ENCODE measurements at regions not wholly inside any gene's neighbourhood (a gene's known extent, or its start where the extent isn't known, plus 50 kb on each side); places are given as distances from the start of the nearest gene placed in this dataset.

DNA sequence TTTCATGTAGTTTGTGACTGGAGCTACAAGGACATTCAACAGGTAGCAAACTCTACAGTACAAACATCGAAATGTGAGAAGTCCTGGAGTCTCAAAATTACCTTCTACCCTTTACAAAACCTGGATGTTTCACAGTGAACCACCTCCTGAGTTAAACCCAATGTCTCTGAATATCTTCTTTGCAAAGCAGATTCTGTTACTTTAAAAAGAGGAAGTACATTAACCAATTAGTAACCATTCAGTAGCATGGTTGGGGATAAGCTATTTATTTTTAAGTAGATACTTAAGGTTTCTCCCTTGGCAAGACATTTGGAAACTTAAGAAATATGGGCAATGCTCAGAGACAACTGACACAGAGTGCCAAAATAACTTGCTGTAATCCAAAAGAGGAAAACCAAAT, 371.9 kb upstream of the NWD2 start:
- H3K4me1 Mint-ChIP-seq (ENCODE audit: unreplicated experiment): no peaks in the 10 kb centered on the region
- no peak for DNase-seq (ENCODE audit: low spot score)
- no peaks in the 10 kb centered on the region for H3K27me3 Mint-ChIP-seq (ENCODE audit: unreplicated experiment)
- H3K4me3 Mint-ChIP-seq (ENCODE audit: unreplicated experiment): no peak overlapping the region
- no peaks in the 10 kb centered on the region for H3K36me3 Mint-ChIP-seq (ENCODE audit: low read depth, unreplicated experiment)
- TF ChIP-seq, protein P1, sequence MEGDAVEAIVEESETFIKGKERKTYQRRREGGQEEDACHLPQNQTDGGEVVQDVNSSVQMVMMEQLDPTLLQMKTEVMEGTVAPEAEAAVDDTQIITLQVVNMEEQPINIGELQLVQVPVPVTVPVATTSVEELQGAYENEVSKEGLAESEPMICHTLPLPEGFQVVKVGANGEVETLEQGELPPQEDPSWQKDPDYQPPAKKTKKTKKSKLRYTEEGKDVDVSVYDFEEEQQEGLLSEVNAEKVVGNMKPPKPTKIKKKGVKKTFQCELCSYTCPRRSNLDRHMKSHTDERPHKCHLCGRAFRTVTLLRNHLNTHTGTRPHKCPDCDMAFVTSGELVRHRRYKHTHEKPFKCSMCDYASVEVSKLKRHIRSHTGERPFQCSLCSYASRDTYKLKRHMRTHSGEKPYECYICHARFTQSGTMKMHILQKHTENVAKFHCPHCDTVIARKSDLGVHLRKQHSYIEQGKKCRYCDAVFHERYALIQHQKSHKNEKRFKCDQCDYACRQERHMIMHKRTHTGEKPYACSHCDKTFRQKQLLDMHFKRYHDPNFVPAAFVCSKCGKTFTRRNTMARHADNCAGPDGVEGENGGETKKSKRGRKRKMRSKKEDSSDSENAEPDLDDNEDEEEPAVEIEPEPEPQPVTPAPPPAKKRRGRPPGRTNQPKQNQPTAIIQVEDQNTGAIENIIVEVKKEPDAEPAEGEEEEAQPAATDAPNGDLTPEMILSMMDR (IDR thresholded peaks at IDR 0.05; ENCODE audit: unreplicated experiment): no peak
- no peak overlapping the region for H3K27ac Mint-ChIP-seq (ENCODE audit: unreplicated experiment)
- no peaks in the 10 kb centered on the region for H3K9me3 Mint-ChIP-seq (ENCODE audit: unreplicated experiment)

DNA sequence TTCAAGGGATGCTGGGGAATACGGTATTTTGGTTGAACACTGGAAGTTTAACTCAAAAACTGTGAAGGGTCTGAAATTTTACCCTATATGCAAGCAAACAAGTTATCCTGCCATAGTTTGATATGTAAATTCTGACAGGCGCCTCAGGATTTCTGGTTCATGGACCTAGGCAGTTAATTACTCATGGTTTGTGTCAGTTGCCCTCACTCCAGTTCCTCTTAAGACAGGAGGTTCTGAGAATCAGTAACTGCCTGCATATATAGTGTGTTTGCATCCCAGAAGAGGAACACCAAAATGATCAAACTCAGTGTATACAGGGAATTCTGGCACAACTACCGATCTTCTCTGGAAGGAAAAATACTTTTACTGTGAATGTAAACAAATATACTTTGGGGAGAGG, 360.4 kb upstream of the NWD2 start:
- no peak overlapping the region for H3K4me3 Mint-ChIP-seq (ENCODE audit: unreplicated experiment)
- H3K36me3 Mint-ChIP-seq (ENCODE audit: low read depth, unreplicated experiment): no peaks in the 10 kb centered on the region
- no peaks in the 10 kb centered on the region for H3K9me3 Mint-ChIP-seq (ENCODE audit: unreplicated experiment)
- TF ChIP-seq, protein P1 (IDR thresholded peaks at IDR 0.05; ENCODE audit: unreplicated experiment): no peak
- H3K27ac Mint-ChIP-seq (ENCODE audit: unreplicated experiment): no peak overlapping the region
- DNase-seq (ENCODE audit: low spot score): no peak
- no peaks in the 10 kb centered on the region for H3K27me3 Mint-ChIP-seq (ENCODE audit: unreplicated experiment)
- no peaks in the 10 kb centered on the region for H3K4me1 Mint-ChIP-seq (ENCODE audit: unreplicated experiment)

GRCh38 chr4:36891971-36892370, 352.6 kb upstream of the NWD2 start:
- TF ChIP-seq, protein P1 (IDR thresholded peaks at IDR 0.05; ENCODE audit: unreplicated experiment): no peak
- no peaks in the 10 kb centered on the region for H3K27me3 Mint-ChIP-seq (ENCODE audit: unreplicated experiment)
- no peaks in the 10 kb centered on the region for H3K36me3 Mint-ChIP-seq (ENCODE audit: low read depth, unreplicated experiment)
- no peak overlapping the region for H3K27ac Mint-ChIP-seq (ENCODE audit: unreplicated experiment)
- no peaks in the 10 kb centered on the region for H3K4me1 Mint-ChIP-seq (ENCODE audit: unreplicated experiment)
- H3K9me3 Mint-ChIP-seq (ENCODE audit: unreplicated experiment): no peaks in the 10 kb centered on the region
- DNase-seq (ENCODE audit: low spot score): no peak
- no peak overlapping the region for H3K4me3 Mint-ChIP-seq (ENCODE audit: unreplicated experiment)

GRCh38 chr4:36900446-36900987, 344.0 kb upstream of the NWD2 start:
- Mint-ChIP-seq H3K4me3 (ENCODE audit: unreplicated experiment) (no peak overlapping the region), H3K4me1 (ENCODE audit: unreplicated experiment) (no peaks in the 10 kb centered on the region), H3K9me3 (ENCODE audit: unreplicated experiment) (no peaks in the 10 kb centered on the region), H3K27me3 (ENCODE audit: unreplicated experiment) (no peaks in the 10 kb centered on the region), H3K27ac (ENCODE audit: unreplicated experiment) (no peak overlapping the region), H3K36me3 (ENCODE audit: low read depth, unreplicated experiment) (no peaks in the 10 kb centered on the region)
- TF ChIP-seq, protein P1 (IDR thresholded peaks at IDR 0.05; ENCODE audit: unreplicated experiment): no peak
- DNase-seq (ENCODE audit: low spot score): no peak

- H3K4me3 Mint-ChIP-seq (ENCODE audit: unreplicated experiment): no peak overlapping the region
- TF ChIP-seq, protein P1 (IDR thresholded peaks at IDR 0.05; ENCODE audit: unreplicated experiment): no peak
- H3K27ac Mint-ChIP-seq (ENCODE audit: unreplicated experiment): no peak overlapping the region
- no peaks in the 10 kb centered on the region for H3K27me3 Mint-ChIP-seq (ENCODE audit: unreplicated experiment)
- no peaks in the 10 kb centered on the region for H3K36me3 Mint-ChIP-seq (ENCODE audit: low read depth, unreplicated experiment)
- H3K4me1 Mint-ChIP-seq (ENCODE audit: unreplicated experiment): no peaks in the 10 kb centered on the region
- DNase-seq (ENCODE audit: low spot score): no peak
- H3K9me3 Mint-ChIP-seq (ENCODE audit: unreplicated experiment): no peaks in the 10 kb centered on the region
Observed at GRCh38 chr4:36904823-36905222, 339.7 kb upstream of the NWD2 start.
